ENCODE measurements at regions not wholly inside any gene's neighbourhood (a gene's known extent, or its start where the extent isn't known, plus 50 kb on each side); places are given as distances from the start of the nearest gene placed in this dataset.

DNA sequence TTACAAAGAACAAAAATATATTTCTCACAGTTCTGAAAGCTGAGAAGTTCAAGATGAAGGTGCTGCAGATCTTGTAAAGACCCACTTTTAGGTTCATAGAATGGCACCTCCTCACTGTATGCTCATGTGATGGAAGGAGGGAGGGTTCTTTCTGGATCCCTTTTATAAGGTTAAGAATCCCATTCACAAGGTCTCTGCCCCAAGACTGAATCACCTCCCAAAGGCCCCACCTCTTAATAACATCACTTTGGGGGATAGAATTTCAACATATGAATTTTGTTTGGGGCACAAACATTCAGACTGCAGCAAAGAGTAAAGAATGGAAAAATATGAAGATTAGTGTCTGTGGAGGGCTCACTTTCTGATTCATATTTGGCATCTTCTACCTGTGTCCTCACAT, 77.1 kb upstream of the PRR16 start:
- no peak for DNase-seq (ENCODE audit: low read depth in 2 of 2)
- H3K9ac ChIP-seq (ENCODE audit: insufficient read depth, low read length), result no peak overlapping the region
- no peaks in the 10 kb centered on the region for H3K36me3 ChIP-seq (ENCODE audit: control insufficient read depth, insufficient read depth, low read length)
- H3K27me3 ChIP-seq (ENCODE audit: control insufficient read depth, insufficient read depth, low read length), result no peaks in the 10 kb centered on the region
- H3K27ac ChIP-seq (ENCODE audit: insufficient read depth, low read length), result peak overlapping the region; percentile 30
- no peak for TF ChIP-seq EZH2 (IDR thresholded peaks at IDR 0.05; ENCODE audit: low read length, missing control alignments)
- TF ChIP-seq, protein P1, sequence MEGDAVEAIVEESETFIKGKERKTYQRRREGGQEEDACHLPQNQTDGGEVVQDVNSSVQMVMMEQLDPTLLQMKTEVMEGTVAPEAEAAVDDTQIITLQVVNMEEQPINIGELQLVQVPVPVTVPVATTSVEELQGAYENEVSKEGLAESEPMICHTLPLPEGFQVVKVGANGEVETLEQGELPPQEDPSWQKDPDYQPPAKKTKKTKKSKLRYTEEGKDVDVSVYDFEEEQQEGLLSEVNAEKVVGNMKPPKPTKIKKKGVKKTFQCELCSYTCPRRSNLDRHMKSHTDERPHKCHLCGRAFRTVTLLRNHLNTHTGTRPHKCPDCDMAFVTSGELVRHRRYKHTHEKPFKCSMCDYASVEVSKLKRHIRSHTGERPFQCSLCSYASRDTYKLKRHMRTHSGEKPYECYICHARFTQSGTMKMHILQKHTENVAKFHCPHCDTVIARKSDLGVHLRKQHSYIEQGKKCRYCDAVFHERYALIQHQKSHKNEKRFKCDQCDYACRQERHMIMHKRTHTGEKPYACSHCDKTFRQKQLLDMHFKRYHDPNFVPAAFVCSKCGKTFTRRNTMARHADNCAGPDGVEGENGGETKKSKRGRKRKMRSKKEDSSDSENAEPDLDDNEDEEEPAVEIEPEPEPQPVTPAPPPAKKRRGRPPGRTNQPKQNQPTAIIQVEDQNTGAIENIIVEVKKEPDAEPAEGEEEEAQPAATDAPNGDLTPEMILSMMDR (conservative IDR thresholded peaks at IDR 0.05 in 1 of 2, IDR thresholded peaks at IDR 0.05 in 1 of 2; ENCODE audit: low read depth in 1 of 2, low read length in 2 of 2), result no peak
- no peaks in the 10 kb centered on the region for H4K20me1 ChIP-seq (ENCODE audit: control insufficient read depth, extremely low read depth, insufficient read depth, low read length)
- no peak overlapping the region for H3K4me3 ChIP-seq (replicated peaks in 1 of 4; ENCODE audit: control extremely low read depth in 1 of 4, insufficient read depth in 1 of 4, low read depth in 3 of 4, low read length in 4 of 4)
- peaks cover 15% of the 10 kb centered on the region for H3K4me1 ChIP-seq (ENCODE audit: control insufficient read depth, extremely low read depth, insufficient read depth, low read length)
- H3K79me2 ChIP-seq (ENCODE audit: control insufficient read depth, insufficient read depth, low read length), result no peaks in the 10 kb centered on the region
- no peaks in the 10 kb centered on the region for H3K9me3 ChIP-seq (ENCODE audit: control insufficient read depth, insufficient read depth, low read depth, low read length)
- H2AFZ ChIP-seq (ENCODE audit: low read length), result peak overlapping the region; percentile 48
- no peak overlapping the region for H3K4me2 ChIP-seq (ENCODE audit: extremely low read depth, insufficient read depth, low read length)

DNA sequence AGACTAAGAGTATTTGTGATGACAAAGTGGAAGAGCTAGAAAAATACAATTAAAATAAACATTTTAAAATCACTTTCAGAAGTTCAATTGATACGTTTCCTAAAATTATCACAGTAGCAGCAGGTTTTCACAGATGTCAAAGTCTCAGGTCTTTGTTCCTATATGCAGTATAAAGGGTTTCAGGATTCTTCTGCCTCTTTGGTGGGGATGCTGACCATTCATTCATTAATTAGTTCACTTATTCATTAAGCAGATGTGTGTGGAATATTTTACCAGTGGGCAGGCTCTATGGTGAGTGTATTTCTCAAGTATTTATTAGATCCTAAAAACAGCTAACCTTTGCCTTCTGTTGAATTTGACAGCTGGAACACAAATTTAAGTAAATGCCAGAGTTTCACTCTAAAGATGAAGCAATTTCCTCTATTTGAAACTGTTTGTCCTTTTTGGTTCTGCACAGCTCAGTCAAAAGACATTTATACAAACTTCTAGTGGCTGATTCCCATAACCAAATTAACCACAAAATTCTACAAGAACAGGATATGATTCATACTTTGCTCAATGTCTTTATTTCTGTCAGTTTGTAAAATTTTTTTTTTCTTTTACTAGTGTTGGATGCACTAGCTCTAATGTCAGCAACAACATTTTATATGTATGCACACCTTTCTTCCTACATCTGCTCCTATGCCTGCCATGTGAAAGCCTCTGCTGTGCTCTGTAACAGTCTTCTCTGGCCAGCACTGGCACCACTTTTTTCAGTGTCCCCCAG, 75.9 kb upstream of the PRR16 start:
- Histone ChIP-seq H3K9me3 (ENCODE audit: control insufficient read depth, insufficient read depth, low read depth, low read length) (no peaks in the 10 kb centered on the region), H3K9ac (ENCODE audit: insufficient read depth, low read length) (no peak overlapping the region), H3K36me3 (ENCODE audit: control insufficient read depth, insufficient read depth, low read length) (no peaks in the 10 kb centered on the region), H3K27ac (ENCODE audit: insufficient read depth, low read length) (peak overlapping the region; percentile 79), H3K27me3 (ENCODE audit: control insufficient read depth, insufficient read depth, low read length) (no peaks in the 10 kb centered on the region), H3K79me2 (ENCODE audit: control insufficient read depth, insufficient read depth, low read length) (no peaks in the 10 kb centered on the region), H3K4me2 (ENCODE audit: extremely low read depth, insufficient read depth, low read length) (peak overlapping the region; percentile 62), H2AFZ (ENCODE audit: low read length) (no peak overlapping the region), H4K20me1 (ENCODE audit: control insufficient read depth, extremely low read depth, insufficient read depth, low read length) (no peaks in the 10 kb centered on the region), H3K4me3 (replicated peaks in 1 of 4; ENCODE audit: control extremely low read depth in 1 of 4, insufficient read depth in 1 of 4, low read depth in 3 of 4, low read length in 4 of 4) (no peak overlapping the region), H3K4me1 (ENCODE audit: control insufficient read depth, extremely low read depth, insufficient read depth, low read length) (peaks cover 15% of the 10 kb centered on the region)
- DNase-seq (ENCODE audit: low read depth in 2 of 2), result peak; percentile 93 to 98
- TF ChIP-seq, protein P1 (conservative IDR thresholded peaks at IDR 0.05 in 1 of 2, IDR thresholded peaks at IDR 0.05 in 1 of 2; ENCODE audit: low read depth in 1 of 2, low read length in 2 of 2), result no peak
- no peak for TF ChIP-seq EZH2 (IDR thresholded peaks at IDR 0.05; ENCODE audit: low read length, missing control alignments)

DNA sequence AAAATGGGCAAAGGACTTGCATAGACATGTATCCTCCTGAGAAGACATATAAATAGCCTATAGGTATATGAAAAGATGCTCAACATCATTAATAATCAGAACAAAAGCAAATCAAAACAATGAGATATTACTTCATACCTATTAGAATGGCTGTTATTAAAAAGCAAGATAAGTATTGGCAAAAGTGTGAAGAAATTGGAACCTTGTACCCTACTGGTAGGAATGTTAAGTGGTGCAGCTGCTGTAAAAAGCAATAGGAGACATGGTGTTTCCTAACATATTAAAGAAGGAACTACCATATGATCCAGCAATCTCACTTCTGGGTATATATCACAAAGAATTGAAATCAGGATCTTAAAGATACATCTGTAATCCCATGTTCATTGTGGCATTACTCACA, 69.8 kb upstream of the PRR16 start:
- no peak overlapping the region for H3K4me3 ChIP-seq (replicated peaks in 1 of 4; ENCODE audit: control extremely low read depth in 1 of 4, insufficient read depth in 1 of 4, low read depth in 3 of 4, low read length in 4 of 4)
- no peaks in the 10 kb centered on the region for H3K36me3 ChIP-seq (ENCODE audit: control insufficient read depth, insufficient read depth, low read length)
- no peaks in the 10 kb centered on the region for H3K27me3 ChIP-seq (ENCODE audit: control insufficient read depth, insufficient read depth, low read length)
- H3K79me2 ChIP-seq (ENCODE audit: control insufficient read depth, insufficient read depth, low read length), result no peaks in the 10 kb centered on the region
- H3K9ac ChIP-seq (ENCODE audit: insufficient read depth, low read length), result no peak overlapping the region
- no peaks in the 10 kb centered on the region for H4K20me1 ChIP-seq (ENCODE audit: control insufficient read depth, extremely low read depth, insufficient read depth, low read length)
- H3K9me3 ChIP-seq (ENCODE audit: control insufficient read depth, insufficient read depth, low read depth, low read length), result no peaks in the 10 kb centered on the region
- H3K4me2 ChIP-seq (ENCODE audit: extremely low read depth, insufficient read depth, low read length), result no peak overlapping the region
- H3K27ac ChIP-seq (ENCODE audit: insufficient read depth, low read length), result no peak overlapping the region
- no peak for DNase-seq (ENCODE audit: low read depth in 2 of 2)
- no peak overlapping the region for H2AFZ ChIP-seq (ENCODE audit: low read length)
- no peaks in the 10 kb centered on the region for H3K4me1 ChIP-seq (ENCODE audit: control insufficient read depth, extremely low read depth, insufficient read depth, low read length)
- TF ChIP-seq EZH2 (IDR thresholded peaks at IDR 0.05; ENCODE audit: low read length, missing control alignments), result no peak
- TF ChIP-seq, protein P1 (conservative IDR thresholded peaks at IDR 0.05 in 1 of 2, IDR thresholded peaks at IDR 0.05 in 1 of 2; ENCODE audit: low read depth in 1 of 2, low read length in 2 of 2), result peak in 1 of 2 donors; percentile 18
